Renal pelvis (tissue), 1 donor: ENCODE measurements at regions not wholly inside any gene's neighbourhood (a gene's known extent, or its start where the extent isn't known, plus 50 kb on each side); places are given as distances from the start of the nearest gene placed in this dataset.

Experiments
- DNase-seq: peaks from one replicate; pipeline ENCODE4 v3.0.0-alpha.2; 2013

- no peak for DNase-seq
These were observed 118.8 kb downstream of the GADD45G start for GRCh38 chr9:89723469-89724100.

GRCh38 chr9:89724659-89725058, 119.8 kb downstream of the GADD45G start:
- DNase-seq, result no peak

GRCh38 chr9:89725271-89725670, 120.5 kb downstream of the GADD45G start:
- DNase-seq, result no peak

GRCh38 chr9:89729954-89730530, 125.2 kb downstream of the GADD45G start:
- no peak for DNase-seq

GRCh38 chr9:89730715-89731114, 125.9 kb downstream of the GADD45G start:
- DNase-seq, result no peak

- DNase-seq, result no peak
These were observed 126.7 kb downstream of the GADD45G start for GRCh38 chr9:89731262-89732182.

GRCh38 chr9:89732295-89732938, 127.6 kb downstream of the GADD45G start:
- peak; percentile 33 for DNase-seq

- DNase-seq, result no peak
These were observed 128.1 kb downstream of the GADD45G start for GRCh38 chr9:89732939-89733324.

- DNase-seq, result no peak
These were observed 129.8 kb downstream of the GADD45G start for GRCh38 chr9:89734600-89735041.

GRCh38 chr9:89738137-89738932, 133.5 kb downstream of the GADD45G start:
- DNase-seq, result no peak

GRCh38 chr9:89739511-89739910, 134.7 kb downstream of the GADD45G start:
- DNase-seq, result no peak

- DNase-seq, result no peak
These were observed 135.1 kb downstream of the GADD45G start for GRCh38 chr9:89739916-89740315.

GRCh38 chr9:89740722-89741121, 135.9 kb downstream of the GADD45G start:
- DNase-seq, result no peak

- DNase-seq, result no peak
These were observed 137.8 kb downstream of the GADD45G start for GRCh38 chr9:89742660-89743059.

GRCh38 chr9:89743216-89743572, 138.4 kb downstream of the GADD45G start:
- no peak for DNase-seq

GRCh38 chr9:89743573-89744254, 138.9 kb downstream of the GADD45G start:
- DNase-seq, result no peak

- DNase-seq, result no peak
These were observed 139.4 kb downstream of the GADD45G start for GRCh38 chr9:89744255-89744648.

GRCh38 chr9:89744730-89745129, 139.9 kb downstream of the GADD45G start:
- DNase-seq, result no peak

GRCh38 chr9:89745601-89746376, 141.0 kb downstream of the GADD45G start:
- no peak for DNase-seq
